Natural killer cell (primary cell): ENCODE measurements at regions not wholly inside any gene's neighbourhood (a gene's known extent, or its start where the extent isn't known, plus 50 kb on each side); places are given as distances from the start of the nearest gene placed in this dataset.

Source experiments
- ATAC-seq, 3 donors: fragments of 150-1000 bp in 2 of 3; fragments of 200-7000 bp in 1 of 3; cut with Tn5 transposase; 1 replicate in 1 of 3; 2 replicates in 2 of 3; pipeline ENCODE4 v1.10.0; 2021; ENCODE audit warnings: mild to moderate bottlenecking in 2 of 3, moderate library complexity in 2 of 3
- DNase-seq, 2 donors: peaks; one replicate each; pipeline versions ENCODE4 v3.0.0 to v3.0.0-alpha.2; 2013 to 2021; ENCODE audit warnings: mixed read lengths in 1 of 2
- H3K27ac ChIP-seq: one replicate; pipeline ENCODE4 v1.5.1; 2013; ENCODE audit warnings: mild to moderate bottlenecking, low read length
- H3K27me3 ChIP-seq: one replicate; pipeline ENCODE4 v1.6.1; 2013; ENCODE audit warnings: low read length; ENCODE audit not compliant: control insufficient read depth, insufficient read depth
- H3K36me3 ChIP-seq: one replicate; pipeline ENCODE4 v1.6.1; 2013; ENCODE audit warnings: low read length; ENCODE audit not compliant: control insufficient read depth, insufficient read depth
- H3K4me1 ChIP-seq: one replicate; pipeline ENCODE4 v1.6.1; 2013; ENCODE audit warnings: low read length; ENCODE audit not compliant: control insufficient read depth, insufficient read depth
- H3K4me3 ChIP-seq: one replicate; pipeline ENCODE4 v1.5.1; 2013; ENCODE audit warnings: low read length
- H3K9me3 ChIP-seq: one replicate; pipeline ENCODE4 v1.6.1; 2013; ENCODE audit warnings: low read length; ENCODE audit not compliant: control insufficient read depth, insufficient read depth
- H3K27ac Mint-ChIP-seq, 2 donors: one replicate each; pipeline ENCODE4 v1.8.0; 2022; ENCODE audit warnings: mild to moderate bottlenecking in 2 of 2, mixed read lengths in 2 of 2, moderate library complexity in 1 of 2
- H3K27me3 Mint-ChIP-seq, 2 donors: one replicate each; pipeline ENCODE4 v1.8.0; 2022; ENCODE audit warnings: low read depth in 2 of 2, mixed read lengths in 2 of 2
- H3K36me3 Mint-ChIP-seq: one replicate; pipeline ENCODE4 v1.8.0; 2022; ENCODE audit warnings: mixed read lengths
- H3K4me1 Mint-ChIP-seq, 2 donors: one replicate each; pipeline ENCODE4 v1.8.0; 2022; ENCODE audit warnings: mixed read lengths in 2 of 2
- H3K4me3 Mint-ChIP-seq: one replicate; pipeline ENCODE4 v1.8.0; 2022; ENCODE audit warnings: mild to moderate bottlenecking, moderate library complexity, mixed read lengths
- H3K9me3 Mint-ChIP-seq, 2 donors: one replicate each; pipeline ENCODE4 v1.8.0; 2022; ENCODE audit warnings: mixed read lengths in 2 of 2
- CTCF ChIP-seq: fragments of 200-600 bp; IDR thresholded peaks from one replicate; pipeline ENCODE4 v1.8.0; 2022; ENCODE audit warnings: antibody characterized with exemption
- WGBS: methylation state at CpG from one replicate; pipeline ENCODE4 v1.1.7; 2013; ENCODE audit warnings: missing lambda C conversion rate; ENCODE audit not compliant: insufficient coverage; 5-methylcytosine and 5-hydroxymethylcytosine counted together
- intact Hi-C: fragments of 100-400 bp; cut with micrococcal nuclease; formaldehyde crosslinking; loops from one replicate; pipeline ENCODE4 v1.14.2; 2022

- no CpG with 5 or more reads among the region's 1 CpG for WGBS
- Mint-ChIP-seq H3K27ac (no peak overlapping the region), H3K4me3 (no peak overlapping the region), H3K9me3 (peaks cover 2 to 13% of the 10 kb centered on the region in 2 donors), H3K4me1 (no peaks in the 10 kb centered on the region), H3K27me3 (no peaks in the 10 kb centered on the region), H3K36me3 (no peaks in the 10 kb centered on the region)
- no peaks in the 10 kb centered on the region for H3K4me1 ChIP-seq
- no peak for ATAC-seq
- H3K4me3 ChIP-seq: no peak overlapping the region
- H3K27me3 ChIP-seq: no peaks in the 10 kb centered on the region
- no peaks in the 10 kb centered on the region for H3K36me3 ChIP-seq
- H3K9me3 ChIP-seq: no peaks in the 10 kb centered on the region
- TF ChIP-seq CTCF: no peak
- H3K27ac ChIP-seq: no peak overlapping the region
- DNase-seq: no peak
- intact Hi-C loops: no loop called here
Measured at GRCh38 chr4:119930546-119930945, 136.1 kb downstream of the MAD2L1 start.

- Mint-ChIP-seq H3K27ac (no peak overlapping the region), H3K27me3 (no peaks in the 10 kb centered on the region), H3K4me1 (no peaks in the 10 kb centered on the region), H3K36me3 (no peaks in the 10 kb centered on the region), H3K9me3 (peaks cover 7 to 9% of the 10 kb centered on the region in 2 donors), H3K4me3 (no peak overlapping the region)
- DNase-seq (no peak), ATAC-seq (no peak)
- Histone ChIP-seq H3K36me3 (no peaks in the 10 kb centered on the region), H3K27ac (no peak overlapping the region), H3K27me3 (no peaks in the 10 kb centered on the region), H3K9me3 (no peaks in the 10 kb centered on the region), H3K4me3 (no peak overlapping the region), H3K4me1 (no peaks in the 10 kb centered on the region)
- 75% methylated on average over 3 of the region's 4 CpGs for WGBS
- intact Hi-C loops: no loop called here
- TF ChIP-seq CTCF: no peak
Measured at GRCh38 chr4:119921830-119922229, 144.8 kb downstream of the MAD2L1 start.

- H3K4me3 Mint-ChIP-seq: no peak overlapping the region
- H3K4me3 ChIP-seq: no peak overlapping the region
- no peaks in the 10 kb centered on the region for H3K27me3 ChIP-seq
- no peaks in the 10 kb centered on the region for H3K27me3 Mint-ChIP-seq
- H3K36me3 ChIP-seq: no peaks in the 10 kb centered on the region
- H3K4me1 ChIP-seq: no peaks in the 10 kb centered on the region
- 80% methylated on average over 5 of the region's 6 CpGs for WGBS
- no peak for DNase-seq
- TF ChIP-seq CTCF: no peak
- ATAC-seq: no peak
- no peak overlapping the region for H3K27ac ChIP-seq
- H3K9me3 ChIP-seq: no peaks in the 10 kb centered on the region
- H3K9me3 Mint-ChIP-seq: peaks cover 14 to 17% of the 10 kb centered on the region in 2 donors
- no peaks in the 10 kb centered on the region for H3K36me3 Mint-ChIP-seq
- H3K4me1 Mint-ChIP-seq: no peaks in the 10 kb centered on the region
- no peak overlapping the region for H3K27ac Mint-ChIP-seq
- intact Hi-C loops: no loop called here
Measured at GRCh38 chr4:119906277-119906676, 160.4 kb downstream of the MAD2L1 start.

GRCh38 chr4:119898211-119898610, 168.4 kb downstream of the MAD2L1 start:
- Mint-ChIP-seq H3K27me3 (no peaks in the 10 kb centered on the region), H3K9me3 (peaks cover 9 to 13% of the 10 kb centered on the region in 2 donors), H3K27ac (no peak overlapping the region), H3K4me3 (no peak overlapping the region), H3K36me3 (no peaks in the 10 kb centered on the region), H3K4me1 (no peaks in the 10 kb centered on the region)
- ATAC-seq: no peak
- no peak for DNase-seq
- TF ChIP-seq CTCF: no peak
- 76% methylated on average over 5 of the region's 5 CpGs for WGBS
- Histone ChIP-seq H3K36me3 (no peaks in the 10 kb centered on the region), H3K4me3 (no peak overlapping the region), H3K27me3 (no peaks in the 10 kb centered on the region), H3K9me3 (no peaks in the 10 kb centered on the region), H3K4me1 (no peaks in the 10 kb centered on the region), H3K27ac (no peak overlapping the region)
- intact Hi-C loops: no loop called here
